ENCODE measurements at regions not wholly inside any gene's neighbourhood (a gene's known extent, or its start where the extent isn't known, plus 50 kb on each side); places are given as distances from the start of the nearest gene placed in this dataset.

DNA sequence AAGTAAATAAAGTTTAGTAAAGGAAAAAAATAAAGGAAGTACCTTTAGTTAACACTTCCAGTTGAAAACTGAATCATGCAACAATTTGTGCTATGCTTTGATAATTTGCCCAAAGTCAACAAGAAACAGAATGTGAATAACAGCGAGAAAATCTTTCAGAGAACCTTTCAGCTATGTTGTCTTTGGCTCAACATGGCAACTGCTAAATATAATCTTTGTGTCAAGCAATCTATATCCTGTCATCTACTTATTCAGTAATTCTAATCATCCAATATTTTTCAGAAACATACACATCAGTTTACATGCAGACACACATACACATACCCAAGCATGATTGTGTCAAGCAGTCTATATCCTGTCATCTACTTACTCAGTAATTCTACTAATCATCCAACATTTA lies 136.0 kb upstream of the PABPC4L start:
- ChIA-PET POLR2A (no interaction called here), CTCF (no interaction called here)
- no peak for DNase-seq (ENCODE audit: low read depth, low spot score)
- Histone ChIP-seq H3K27ac (ENCODE audit: low read depth, low read length) (no peak overlapping the region), H3K4me3 (ENCODE audit: low read depth, low read length) (no peak overlapping the region), H3K9me3 (ENCODE audit: control insufficient read depth, insufficient read depth, low read length) (no peaks in the 10 kb centered on the region), H3K27me3 (ENCODE audit: control insufficient read depth, insufficient read depth, low read length) (no peaks in the 10 kb centered on the region)
- TF ChIP-seq, protein P1, sequence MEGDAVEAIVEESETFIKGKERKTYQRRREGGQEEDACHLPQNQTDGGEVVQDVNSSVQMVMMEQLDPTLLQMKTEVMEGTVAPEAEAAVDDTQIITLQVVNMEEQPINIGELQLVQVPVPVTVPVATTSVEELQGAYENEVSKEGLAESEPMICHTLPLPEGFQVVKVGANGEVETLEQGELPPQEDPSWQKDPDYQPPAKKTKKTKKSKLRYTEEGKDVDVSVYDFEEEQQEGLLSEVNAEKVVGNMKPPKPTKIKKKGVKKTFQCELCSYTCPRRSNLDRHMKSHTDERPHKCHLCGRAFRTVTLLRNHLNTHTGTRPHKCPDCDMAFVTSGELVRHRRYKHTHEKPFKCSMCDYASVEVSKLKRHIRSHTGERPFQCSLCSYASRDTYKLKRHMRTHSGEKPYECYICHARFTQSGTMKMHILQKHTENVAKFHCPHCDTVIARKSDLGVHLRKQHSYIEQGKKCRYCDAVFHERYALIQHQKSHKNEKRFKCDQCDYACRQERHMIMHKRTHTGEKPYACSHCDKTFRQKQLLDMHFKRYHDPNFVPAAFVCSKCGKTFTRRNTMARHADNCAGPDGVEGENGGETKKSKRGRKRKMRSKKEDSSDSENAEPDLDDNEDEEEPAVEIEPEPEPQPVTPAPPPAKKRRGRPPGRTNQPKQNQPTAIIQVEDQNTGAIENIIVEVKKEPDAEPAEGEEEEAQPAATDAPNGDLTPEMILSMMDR (IDR thresholded peaks at IDR 0.05; ENCODE audit: low read depth, low read length) = no peak

DNA sequence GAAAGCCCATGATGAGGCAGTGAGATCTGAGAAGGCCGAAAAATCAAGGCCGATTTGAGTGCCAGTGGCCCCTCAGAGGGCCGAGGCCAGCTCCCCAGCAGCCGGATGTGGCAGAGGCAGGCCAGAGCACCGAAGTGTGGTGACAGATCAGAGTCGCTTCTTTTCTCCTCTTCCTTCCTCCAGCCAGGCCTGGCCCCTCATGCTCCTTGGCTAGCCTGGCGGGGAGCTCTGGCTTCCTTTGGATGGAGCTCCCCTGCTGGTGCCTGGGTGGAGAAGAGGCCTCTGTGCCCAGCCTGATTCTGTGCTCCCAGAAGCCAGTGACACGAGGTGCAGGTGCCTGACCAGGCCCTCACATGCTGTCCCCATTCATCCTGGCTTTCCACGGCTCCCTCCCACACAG lies 127.2 kb upstream of the PABPC4L start:
- POLR2A ChIA-PET = interaction anchor here (0.6 kb wide), 1 partner anchor 396 kb away, joined by 6 read pairs; no protein-coding TSS in a partner anchor
- CTCF ChIA-PET = no interaction called here
- TF ChIP-seq, protein P1 (IDR thresholded peaks at IDR 0.05; ENCODE audit: low read depth, low read length) = no peak

DNA sequence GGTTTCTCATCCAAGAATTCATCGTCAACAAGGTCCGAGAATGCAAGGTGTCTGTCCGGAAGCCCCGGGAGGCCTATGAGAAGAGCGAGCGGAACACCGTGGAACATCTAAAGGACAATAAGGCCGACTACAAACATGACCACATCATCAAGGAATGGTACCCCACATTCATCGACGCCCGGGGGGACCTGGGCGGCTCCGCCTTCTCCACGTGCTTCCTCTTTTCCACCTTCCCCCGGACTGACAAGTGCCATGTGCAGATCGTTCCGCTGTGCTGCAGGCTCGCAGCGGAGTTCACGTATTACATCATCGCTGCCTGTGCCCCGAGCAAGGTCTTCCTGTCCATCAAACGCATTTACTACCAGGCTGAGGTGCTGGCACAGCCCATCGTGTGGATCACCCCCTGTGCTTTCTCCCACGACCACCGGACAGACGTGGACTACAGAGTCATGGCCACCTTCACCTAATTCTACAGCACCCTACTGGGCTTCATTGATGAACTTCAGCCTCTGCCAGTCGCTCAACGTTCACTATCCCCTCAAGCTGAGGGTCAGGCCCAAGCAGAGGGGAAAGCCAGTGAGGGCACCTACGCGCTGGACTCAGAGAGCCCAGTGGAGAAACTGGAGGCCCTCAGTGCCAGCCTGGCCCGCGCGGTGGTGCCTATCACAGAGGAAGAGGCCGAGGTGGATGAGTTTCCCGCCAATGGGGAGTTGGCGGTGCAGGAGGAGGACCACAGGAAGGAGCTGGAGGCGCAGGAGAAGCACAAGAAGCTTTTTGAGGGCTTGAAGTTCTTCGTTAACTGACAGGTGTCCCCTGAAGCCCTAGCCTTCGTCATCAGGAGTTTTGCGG lies 125.9 kb upstream of the PABPC4L start:
- POLR2A ChIA-PET = no interaction called here
- peaks cover 21% of the 10 kb centered on the region for H3K9me3 ChIP-seq (ENCODE audit: control insufficient read depth, insufficient read depth, low read length)
- no peak overlapping the region for H3K4me3 ChIP-seq (ENCODE audit: low read depth, low read length)
- no peak for DNase-seq (ENCODE audit: low read depth, low spot score)
- TF ChIP-seq, protein P1 (IDR thresholded peaks at IDR 0.05; ENCODE audit: low read depth, low read length) = no peak
- H3K27me3 ChIP-seq (ENCODE audit: control insufficient read depth, insufficient read depth, low read length) = no peaks in the 10 kb centered on the region
- CTCF ChIA-PET = no interaction called here
- no peak overlapping the region for H3K27ac ChIP-seq (ENCODE audit: low read depth, low read length)

More for the DNA sequence above, 127.2 kb upstream of the PABPC4L start:
- no peaks in the 10 kb centered on the region for H3K27me3 ChIP-seq (ENCODE audit: control insufficient read depth, insufficient read depth, low read length)
- no peak overlapping the region for H3K4me3 ChIP-seq (ENCODE audit: low read depth, low read length)
- DNase-seq (ENCODE audit: low read depth, low spot score) = no peak
- H3K9me3 ChIP-seq (ENCODE audit: control insufficient read depth, insufficient read depth, low read length) = peaks cover 21% of the 10 kb centered on the region
- H3K27ac ChIP-seq (ENCODE audit: low read depth, low read length) = no peak overlapping the region

DNA sequence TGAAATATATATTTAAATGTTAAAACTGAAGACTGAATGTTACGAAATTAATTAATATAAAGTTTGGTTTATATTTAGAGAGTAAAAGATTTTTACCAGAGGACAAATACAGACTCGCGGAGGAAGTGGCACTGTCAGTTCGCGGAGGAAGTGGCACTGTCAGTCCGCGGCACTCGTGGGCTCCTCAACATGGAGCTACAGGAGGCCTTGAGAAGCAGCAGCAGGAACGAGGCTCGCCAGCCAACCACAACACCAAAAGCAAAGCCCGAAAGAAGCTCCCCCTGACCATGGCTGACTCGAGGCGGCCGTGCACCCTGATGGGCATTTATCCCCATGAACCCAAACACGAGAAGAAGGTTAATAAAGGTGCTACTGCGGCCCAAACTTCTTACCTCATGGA lies 125.3 kb upstream of the PABPC4L start:
- TF ChIP-seq, protein P1 (IDR thresholded peaks at IDR 0.05; ENCODE audit: low read depth, low read length) = no peak
- DNase-seq (ENCODE audit: low read depth, low spot score) = no peak
- Histone ChIP-seq H3K9me3 (ENCODE audit: control insufficient read depth, insufficient read depth, low read length) (peaks cover 21% of the 10 kb centered on the region), H3K27ac (ENCODE audit: low read depth, low read length) (no peak overlapping the region), H3K4me3 (ENCODE audit: low read depth, low read length) (no peak overlapping the region), H3K27me3 (ENCODE audit: control insufficient read depth, insufficient read depth, low read length) (no peaks in the 10 kb centered on the region)
- POLR2A ChIA-PET = no interaction called here
- CTCF ChIA-PET = no interaction called here

DNA sequence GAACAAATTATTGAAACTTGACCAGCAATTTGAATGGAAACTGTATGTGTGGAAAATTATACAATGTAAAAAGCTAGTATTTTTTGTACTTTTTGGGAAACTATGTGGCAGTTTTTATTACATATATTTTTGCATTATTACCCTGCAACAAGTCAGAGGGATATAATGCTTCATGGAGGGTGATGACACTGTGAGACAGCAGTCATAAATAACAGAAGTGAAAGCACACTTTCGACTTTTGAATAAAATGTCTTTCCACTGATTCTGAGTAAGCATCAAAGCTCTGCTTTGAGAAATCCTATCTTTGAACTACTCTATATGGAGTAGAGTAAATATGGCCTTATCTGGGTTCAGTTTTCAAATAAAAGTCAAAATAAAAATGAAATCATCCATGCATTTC lies 122.6 kb upstream of the PABPC4L start:
- no peak overlapping the region for H3K4me3 ChIP-seq (ENCODE audit: low read depth, low read length)
- H3K9me3 ChIP-seq (ENCODE audit: control insufficient read depth, insufficient read depth, low read length) = peaks cover 21% of the 10 kb centered on the region
- POLR2A ChIA-PET = no interaction called here
- TF ChIP-seq, protein P1 (IDR thresholded peaks at IDR 0.05; ENCODE audit: low read depth, low read length) = no peak
- H3K27me3 ChIP-seq (ENCODE audit: control insufficient read depth, insufficient read depth, low read length) = no peaks in the 10 kb centered on the region
- CTCF ChIA-PET = no interaction called here
- no peak for DNase-seq (ENCODE audit: low read depth, low spot score)
- H3K27ac ChIP-seq (ENCODE audit: low read depth, low read length) = no peak overlapping the region
